ENCODE measurements at regions not wholly inside any gene's neighbourhood (a gene's known extent, or its start where the extent isn't known, plus 50 kb on each side); places are given as distances from the start of the nearest gene placed in this dataset.

GRCh38 chr11:82105331-82105998 lies 628.2 kb downstream of the FAM181B start:
- TF ChIP-seq CTCF (IDR thresholded peaks at IDR 0.05) (no peak), POLR2A (IDR thresholded peaks at IDR 0.05) (no peak)

Data from Peyer's patch (tissue), 4 donors.